ENCODE measurements at regions not wholly inside any gene's neighbourhood (a gene's known extent, or its start where the extent isn't known, plus 50 kb on each side); places are given as distances from the start of the nearest gene placed in this dataset.

GRCh38 chr10:85170026-85170425, 841.6 kb downstream of the CCSER2 start:
- no peak for DNase-seq
- no peak overlapping the region for H3K27ac ChIP-seq
- no peak for ATAC-seq
- WGBS, 3 donors = 23 to 47% (median 43%) methylated on average over 1 of the region's 1 CpG
- intact Hi-C loops (cut with DNase I) = no loop called here
- H3K27me3 ChIP-seq (ENCODE audit: insufficient read depth in 3 of 3, low read length in 2 of 3) = no peaks in the 10 kb centered on the region
- H3K9me3 ChIP-seq = no peaks in the 10 kb centered on the region
- H3K4me3 ChIP-seq = no peak overlapping the region
- H3K36me3 ChIP-seq (ENCODE audit: insufficient read depth in 1 of 2, low read depth in 1 of 2) = no peaks in the 10 kb centered on the region
- H3K4me1 ChIP-seq = no peaks in the 10 kb centered on the region
- TF ChIP-seq CTCF (IDR thresholded peaks at IDR 0.05) = no peak

- Histone ChIP-seq H3K4me3 (no peak overlapping the region), H3K9me3 (no peaks in the 10 kb centered on the region), H3K27me3 (ENCODE audit: insufficient read depth in 3 of 3, low read length in 2 of 3) (no peaks in the 10 kb centered on the region), H3K36me3 (ENCODE audit: insufficient read depth in 1 of 2, low read depth in 1 of 2) (no peaks in the 10 kb centered on the region), H3K27ac (no peak overlapping the region), H3K4me1 (no peaks in the 10 kb centered on the region)
- ATAC-seq = no peak
- no peak for TF ChIP-seq CTCF (IDR thresholded peaks at IDR 0.05)
- intact Hi-C loops (cut with DNase I) = no loop called here
- 7 to 25% (median 21%) methylated on average over 1 of the region's 1 CpG for WGBS, 3 donors
- DNase-seq = no peak
Observed at GRCh38 chr10:85175635-85176034, 847.2 kb downstream of the CCSER2 start.

GRCh38 chr10:85177767-85178166, 849.4 kb downstream of the CCSER2 start:
- intact Hi-C loops (cut with DNase I) = no loop called here
- 30 to 36% (median 33%) methylated on average over 2 of the region's 2 CpGs for WGBS, 3 donors
- Histone ChIP-seq H3K36me3 (ENCODE audit: insufficient read depth in 1 of 2, low read depth in 1 of 2) (no peaks in the 10 kb centered on the region), H3K9me3 (no peaks in the 10 kb centered on the region), H3K27me3 (ENCODE audit: insufficient read depth in 3 of 3, low read length in 2 of 3) (no peaks in the 10 kb centered on the region), H3K27ac (no peak overlapping the region), H3K4me3 (no peak overlapping the region), H3K4me1 (no peaks in the 10 kb centered on the region)
- DNase-seq (no peak), ATAC-seq (no peak)
- no peak for TF ChIP-seq CTCF (IDR thresholded peaks at IDR 0.05)

GRCh38 chr10:85187047-85187446, 858.7 kb downstream of the CCSER2 start:
- no peak overlapping the region for H3K4me3 ChIP-seq
- 68 to 75% (median 73%) methylated on average over 2 of the region's 2 CpGs for WGBS, 3 donors
- TF ChIP-seq CTCF (IDR thresholded peaks at IDR 0.05) = no peak
- no peaks in the 10 kb centered on the region for H3K4me1 ChIP-seq
- H3K9me3 ChIP-seq = no peaks in the 10 kb centered on the region
- no peak for ATAC-seq
- no peak for DNase-seq
- H3K27ac ChIP-seq = no peak overlapping the region
- no peaks in the 10 kb centered on the region for H3K27me3 ChIP-seq (ENCODE audit: insufficient read depth in 3 of 3, low read length in 2 of 3)
- H3K36me3 ChIP-seq (ENCODE audit: insufficient read depth in 1 of 2, low read depth in 1 of 2) = no peaks in the 10 kb centered on the region
- intact Hi-C loops (cut with DNase I) = no loop called here

- H3K36me3 ChIP-seq (ENCODE audit: insufficient read depth in 1 of 2, low read depth in 1 of 2) = no peaks in the 10 kb centered on the region
- no peaks in the 10 kb centered on the region for H3K4me1 ChIP-seq
- WGBS, 3 donors = 28 to 61% (median 61%) methylated on average over 3 of the region's 3 CpGs
- no peaks in the 10 kb centered on the region for H3K27me3 ChIP-seq (ENCODE audit: insufficient read depth in 3 of 3, low read length in 2 of 3)
- intact Hi-C loops (cut with DNase I) = no loop called here
- no peak for DNase-seq
- TF ChIP-seq CTCF (IDR thresholded peaks at IDR 0.05) = no peak
- H3K9me3 ChIP-seq = no peaks in the 10 kb centered on the region
- H3K27ac ChIP-seq = no peak overlapping the region
- H3K4me3 ChIP-seq = no peak overlapping the region
- ATAC-seq = no peak
Observed at GRCh38 chr10:85188770-85189484, 860.5 kb downstream of the CCSER2 start.

All from psoas muscle (tissue), 7 donors.